Fibroblast of peridontal ligament (primary cell): ENCODE measurements at regions not wholly inside any gene's neighbourhood (a gene's known extent, or its start where the extent isn't known, plus 50 kb on each side); places are given as distances from the start of the nearest gene placed in this dataset.

Experiments
- DNase-seq: peaks from one replicate; pipeline ENCODE4 v3.0.0-alpha.2; 2010; ENCODE audit errors: extremely low read depth

DNA sequence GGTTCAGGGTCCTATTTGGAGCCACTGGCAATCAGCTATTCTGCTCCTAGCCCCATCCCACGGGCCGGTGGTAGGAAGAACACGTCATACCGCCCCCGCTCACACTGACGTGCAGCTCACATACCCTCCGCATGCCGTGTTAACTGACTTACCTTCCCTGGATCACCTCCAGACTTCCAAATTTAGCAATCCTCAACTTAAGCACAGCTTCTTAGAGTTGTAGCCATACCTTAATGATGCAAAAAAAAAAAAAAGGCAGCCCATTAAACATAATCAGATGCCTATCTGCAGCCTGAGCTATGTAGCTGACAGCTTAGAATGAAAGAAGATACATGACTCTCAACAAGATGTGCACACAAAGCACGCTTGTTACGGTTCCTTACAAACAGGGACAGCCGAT, 93.0 kb downstream of the IRX2 start:
- DNase-seq, result no peak

DNA sequence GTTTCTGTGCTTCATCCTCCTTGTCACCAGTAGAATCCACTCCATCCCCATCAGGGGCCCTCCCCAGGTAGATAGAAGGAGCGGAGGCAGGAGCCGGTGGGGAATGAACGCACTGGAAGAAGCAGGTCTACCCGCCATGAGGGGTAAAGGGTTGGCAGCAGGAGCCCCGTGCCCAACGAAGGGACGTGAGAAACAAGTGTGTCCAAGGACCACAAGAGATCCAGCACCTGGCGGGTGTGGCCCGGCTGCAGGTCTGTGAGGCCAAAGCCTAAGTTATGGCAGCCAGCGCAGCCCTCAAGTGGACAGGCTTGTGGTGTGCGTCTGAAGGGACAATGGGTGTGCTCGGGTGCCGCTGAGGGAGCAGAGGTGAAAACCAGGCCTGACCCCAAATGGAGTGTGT, 94.3 kb downstream of the IRX2 start:
- no peak for DNase-seq

DNA sequence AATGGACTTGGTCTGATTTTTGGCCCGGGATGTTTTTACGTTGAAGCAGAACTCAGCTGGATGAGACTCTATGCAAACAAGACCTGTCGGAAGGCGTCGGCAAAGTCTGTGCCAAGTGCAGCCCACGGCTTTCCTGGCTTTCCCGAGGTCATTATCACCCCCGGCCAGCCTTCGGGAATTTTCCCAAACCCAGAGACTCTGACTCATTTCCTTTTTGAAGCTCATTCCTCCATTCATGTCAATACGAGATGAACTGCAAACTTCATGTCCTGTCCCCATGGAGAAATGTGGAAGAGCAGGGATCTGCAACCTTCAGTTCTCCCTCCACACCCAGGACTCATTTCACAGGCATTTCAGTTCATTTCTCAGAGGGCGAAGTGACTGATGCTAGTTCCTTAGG, 95.3 kb downstream of the IRX2 start:
- DNase-seq, result no peak

DNA sequence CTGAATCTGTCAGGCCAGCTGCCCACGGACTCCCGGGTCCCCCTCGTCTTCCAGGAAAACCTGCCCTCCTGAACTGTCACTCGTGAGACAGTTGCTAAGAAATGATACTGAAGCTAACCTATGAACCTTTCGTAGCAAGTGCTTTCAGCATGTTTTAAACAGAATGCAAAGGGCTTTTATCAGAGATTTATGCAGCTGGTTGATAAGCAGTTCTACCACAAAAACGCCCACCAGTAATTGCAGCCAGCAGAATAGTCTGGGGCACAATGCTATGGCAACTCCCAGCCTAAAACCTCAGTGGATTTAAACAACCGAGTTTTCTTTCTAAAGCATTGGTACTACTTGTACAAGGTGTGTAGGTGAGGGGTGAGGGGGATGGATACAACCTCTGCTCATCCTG, 97.5 kb downstream of the IRX2 start:
- DNase-seq, result no peak

DNA sequence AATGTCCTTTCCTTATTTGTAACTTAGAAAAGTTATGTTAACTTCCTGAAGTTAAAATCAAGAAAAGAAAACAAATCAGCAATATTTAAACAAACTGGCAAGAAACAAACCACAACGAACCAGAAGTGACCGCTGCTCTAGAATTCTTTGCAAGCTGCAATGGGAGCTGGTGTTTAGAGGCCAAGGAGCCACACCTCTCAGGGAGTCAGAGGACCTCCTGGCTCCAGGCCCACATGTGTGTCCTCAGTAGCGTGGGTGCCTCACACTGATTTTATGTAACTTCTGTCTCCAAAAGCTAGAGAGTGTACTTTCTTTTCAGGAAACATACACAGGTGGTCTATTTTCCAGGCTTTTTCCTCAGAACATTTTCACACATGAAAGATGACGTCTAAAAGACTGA, 100.4 kb downstream of the IRX2 start:
- DNase-seq, result no peak

DNA sequence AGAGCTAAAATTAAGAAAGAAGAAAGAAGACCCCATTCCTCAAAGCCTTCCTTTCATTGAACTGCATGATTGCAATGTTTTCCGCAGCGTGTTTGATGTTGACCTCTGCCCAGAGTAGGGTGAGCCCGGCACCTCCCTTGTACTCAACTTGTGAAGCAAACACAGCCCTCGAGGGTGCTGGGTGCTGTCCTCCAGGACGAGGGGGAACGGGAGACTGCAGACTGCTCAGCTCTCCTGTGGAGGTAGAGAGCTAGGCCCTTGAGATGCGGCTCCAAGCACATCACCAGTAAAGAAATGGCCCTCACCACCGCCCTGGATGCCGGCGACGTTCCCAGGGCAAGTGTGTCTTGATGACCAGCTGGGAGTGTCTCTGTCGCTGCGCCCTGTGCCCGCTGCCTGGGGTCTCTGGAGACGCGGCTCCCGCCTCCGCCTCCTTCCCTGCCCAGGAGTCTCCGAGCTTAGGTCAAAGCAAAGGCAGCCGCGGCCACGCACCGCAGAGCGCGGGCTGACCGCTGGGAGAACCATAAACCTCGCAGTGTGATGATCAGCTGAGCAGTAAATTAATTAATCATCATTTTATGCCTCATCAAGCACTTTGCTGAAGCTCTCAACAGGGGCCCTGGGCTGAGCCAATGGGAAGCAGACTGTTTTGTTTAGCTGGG, 108.7 kb downstream of the IRX2 start:
- no peak for DNase-seq

DNA sequence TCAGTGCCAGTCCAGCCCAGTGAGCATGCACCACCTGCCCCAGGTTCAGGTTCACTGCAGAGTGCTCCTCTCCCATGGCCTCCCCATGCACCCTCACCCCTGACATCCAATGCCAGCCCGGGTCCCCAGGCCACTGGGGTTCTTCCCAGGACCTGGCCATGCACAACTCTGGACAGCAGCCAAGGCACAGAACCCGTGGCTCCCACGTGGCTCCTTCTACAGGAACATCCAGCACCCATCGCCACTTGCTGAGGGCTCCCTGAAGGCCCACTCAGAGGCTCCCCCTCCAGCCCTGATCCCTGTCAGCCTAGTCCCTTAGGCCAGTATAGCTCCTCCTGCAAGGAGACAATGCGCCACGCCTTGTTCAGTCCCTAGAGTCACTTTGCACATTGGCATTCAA, 110.8 kb downstream of the IRX2 start:
- DNase-seq, result no peak

DNA sequence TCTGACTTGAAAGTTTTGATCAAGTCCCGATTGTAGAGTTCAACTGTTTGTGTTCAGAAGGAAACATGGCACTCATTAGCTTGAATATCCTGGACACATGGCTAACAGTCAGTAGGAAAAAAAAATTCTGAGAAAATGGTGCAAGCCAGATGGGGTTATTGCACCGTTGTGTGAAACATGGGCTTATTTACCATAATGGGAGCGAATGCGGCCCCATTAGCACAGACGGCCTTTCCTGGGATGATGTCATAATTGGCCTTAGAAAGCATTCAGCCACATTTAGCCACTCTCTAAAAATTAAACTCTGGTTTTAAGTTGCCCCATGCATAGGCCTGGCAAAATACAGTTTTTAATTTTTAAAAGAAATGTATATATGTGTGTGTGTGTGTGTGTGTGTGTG, 112.1 kb downstream of the IRX2 start:
- DNase-seq, result no peak

DNA sequence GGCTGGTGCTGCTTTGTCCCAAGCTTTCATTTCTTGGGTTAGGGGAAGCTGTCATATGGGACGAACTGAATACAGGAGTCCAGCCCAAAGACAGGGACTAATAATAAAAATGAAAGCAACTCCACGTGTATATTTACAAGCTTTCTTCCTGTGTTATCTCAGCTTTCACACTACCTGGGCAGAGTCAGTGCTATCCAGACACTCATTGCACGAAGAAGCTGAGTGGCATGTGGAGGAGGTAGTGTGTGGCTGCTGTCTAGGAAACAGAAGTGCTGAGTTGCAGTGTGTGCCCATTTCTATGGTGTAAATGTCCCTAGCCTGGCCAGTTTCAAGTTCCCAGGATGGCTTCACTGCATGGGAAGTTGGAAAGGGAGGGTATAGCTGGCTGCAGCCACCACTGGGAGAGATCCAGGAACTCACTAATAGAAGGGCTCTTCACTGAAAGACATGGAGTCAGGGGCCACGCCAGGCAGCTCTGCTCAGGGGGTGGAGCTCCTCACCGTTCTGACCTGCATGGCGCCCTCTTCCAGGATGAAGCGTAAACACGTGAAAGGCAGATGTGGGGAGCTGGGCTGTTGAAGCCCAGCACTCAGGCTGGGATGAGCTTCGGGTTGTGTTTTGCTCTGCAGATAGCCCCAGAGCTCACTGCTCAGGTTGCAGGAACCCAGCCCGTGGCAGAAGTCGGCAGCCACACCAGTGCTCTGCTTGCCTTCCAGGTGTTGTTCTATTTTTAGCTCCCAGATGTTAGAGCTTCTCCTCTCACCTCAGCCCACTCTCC, 116.9 kb downstream of the IRX2 start:
- no peak for DNase-seq

DNA sequence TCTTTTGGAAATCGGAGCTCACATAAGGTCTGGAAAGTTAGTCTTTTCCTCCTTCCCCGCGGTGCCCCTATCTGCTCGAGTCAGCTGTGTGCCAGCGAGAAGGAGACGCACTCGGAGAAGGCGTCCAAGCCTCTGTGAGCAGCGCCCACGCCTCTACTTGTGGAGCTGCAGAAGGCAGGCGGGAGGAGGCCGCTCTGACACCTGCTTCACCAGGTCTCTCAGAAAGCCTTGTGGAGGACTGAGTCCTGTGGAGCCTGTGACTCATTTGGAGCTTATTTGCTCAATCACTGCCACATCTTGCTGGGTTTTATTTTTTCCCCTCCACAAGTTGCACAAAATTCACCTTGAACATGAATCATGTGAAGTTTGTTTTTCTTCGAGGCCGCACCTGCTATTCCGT, 117.5 kb downstream of the IRX2 start:
- DNase-seq, result no peak

DNA sequence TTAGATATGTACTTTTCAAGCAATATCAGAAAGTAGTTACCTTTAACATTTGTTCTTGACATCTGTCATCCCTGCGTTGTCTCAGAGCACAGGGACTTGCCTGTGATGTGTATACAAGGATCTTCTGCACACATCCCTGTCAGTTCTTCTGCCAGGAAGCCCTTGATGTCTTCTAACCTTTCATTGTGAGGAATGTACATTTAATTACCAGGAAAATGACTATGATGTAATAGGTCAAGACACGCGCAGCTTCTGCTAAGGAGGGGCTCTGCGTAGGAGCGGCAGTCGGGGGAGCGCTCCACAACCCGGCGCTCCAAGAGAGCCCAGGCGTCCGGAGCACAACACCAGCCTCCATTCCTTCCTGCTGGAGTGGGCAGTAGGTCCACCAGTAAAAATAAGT, 119.7 kb downstream of the IRX2 start:
- DNase-seq, result no peak

DNA sequence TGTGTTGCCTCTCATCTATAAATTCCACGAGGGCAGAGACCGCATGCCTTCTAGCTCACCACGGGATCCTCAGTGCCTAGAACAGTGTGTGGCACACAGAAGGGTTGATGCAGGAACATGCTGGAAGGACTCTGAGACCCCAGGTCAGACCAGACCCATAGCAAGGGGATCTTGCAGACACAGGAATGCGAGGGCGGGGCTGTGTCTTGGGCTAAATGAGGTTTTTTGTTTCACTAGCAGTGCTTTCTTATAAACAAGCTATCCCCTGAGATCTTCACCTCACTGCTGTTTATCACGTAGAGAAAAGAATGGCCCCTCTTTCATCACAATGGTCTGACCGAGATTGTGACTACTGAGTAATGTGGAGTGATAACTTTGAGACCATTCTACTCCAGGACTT, 122.4 kb downstream of the IRX2 start:
- DNase-seq, result no peak

DNA sequence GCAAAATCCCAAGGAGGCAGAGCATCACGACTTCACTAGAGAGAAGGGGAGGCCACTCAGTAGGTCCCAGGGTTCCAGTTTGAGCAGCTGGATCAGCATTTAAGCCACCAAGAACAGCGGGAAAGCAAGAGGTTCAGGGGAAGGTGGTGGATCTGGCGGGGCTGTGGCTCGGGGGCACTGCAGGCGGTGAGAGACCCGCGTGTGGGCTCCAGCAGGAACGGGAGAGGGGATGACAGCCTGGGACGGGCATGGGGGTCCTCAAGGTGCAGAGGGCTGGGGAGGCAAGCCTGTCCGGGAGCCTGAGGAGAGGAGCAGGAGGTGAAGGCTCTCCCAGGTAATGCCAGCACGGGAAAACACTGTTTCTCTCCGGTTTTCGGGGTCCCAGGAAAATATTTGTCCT, 123.6 kb downstream of the IRX2 start:
- DNase-seq, result no peak

DNA sequence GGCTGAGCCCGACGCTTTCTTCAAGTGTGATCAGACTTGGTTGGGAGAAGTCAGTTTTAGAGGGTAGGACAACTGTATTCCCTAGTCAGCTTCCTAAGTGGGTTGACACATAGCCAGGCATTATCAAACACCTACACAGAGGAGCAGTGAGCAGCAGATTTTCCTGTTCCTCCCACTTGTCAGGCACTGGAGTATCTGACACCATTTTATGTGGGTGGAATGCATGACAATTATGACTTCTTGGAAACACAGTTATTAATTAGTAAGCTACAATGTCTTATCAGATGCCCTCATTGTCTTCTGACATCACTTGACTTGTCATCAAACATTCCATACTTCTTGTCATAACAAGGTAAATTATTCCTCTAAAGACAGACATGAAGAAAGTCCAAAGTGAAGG, 124.9 kb downstream of the IRX2 start:
- no peak for DNase-seq

DNA sequence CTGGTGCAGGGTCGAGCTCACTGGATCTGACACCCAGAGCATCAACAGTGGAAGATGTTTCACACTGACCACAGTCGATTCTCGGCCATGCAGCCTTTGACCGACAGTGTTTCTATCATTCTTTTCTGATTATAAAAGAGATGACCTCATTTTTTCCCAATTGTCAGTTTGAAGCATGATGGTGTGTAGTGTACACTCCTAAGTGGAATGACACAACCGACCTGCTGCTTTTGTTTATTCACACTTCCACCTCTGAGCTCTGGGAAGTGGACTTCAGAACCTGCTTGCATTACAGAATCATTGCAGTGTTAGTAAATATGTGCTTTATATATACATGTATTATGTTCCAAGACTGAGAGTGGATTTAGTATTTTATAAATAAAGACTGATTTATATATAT, 128.6 kb downstream of the IRX2 start:
- no peak for DNase-seq

DNA sequence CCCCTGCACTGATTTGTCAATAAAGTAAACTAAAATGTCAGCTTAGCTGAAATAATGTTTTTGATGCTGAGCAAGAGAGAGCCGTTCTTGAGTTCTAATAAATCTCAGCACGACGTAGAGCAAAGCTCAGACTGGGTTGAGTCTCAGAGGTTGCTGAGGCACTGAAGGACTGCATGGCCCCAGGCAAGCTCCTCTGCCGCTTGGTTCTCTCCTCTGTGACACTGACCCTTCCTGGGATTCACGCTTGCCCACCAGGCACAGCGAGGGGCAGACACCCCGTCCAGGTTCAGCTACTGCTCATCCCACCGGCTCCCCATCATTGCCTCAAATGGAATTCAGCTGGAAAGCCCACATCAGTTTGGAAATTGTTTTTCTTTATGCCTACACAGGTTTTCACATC, 129.8 kb downstream of the IRX2 start:
- DNase-seq, result no peak

DNA sequence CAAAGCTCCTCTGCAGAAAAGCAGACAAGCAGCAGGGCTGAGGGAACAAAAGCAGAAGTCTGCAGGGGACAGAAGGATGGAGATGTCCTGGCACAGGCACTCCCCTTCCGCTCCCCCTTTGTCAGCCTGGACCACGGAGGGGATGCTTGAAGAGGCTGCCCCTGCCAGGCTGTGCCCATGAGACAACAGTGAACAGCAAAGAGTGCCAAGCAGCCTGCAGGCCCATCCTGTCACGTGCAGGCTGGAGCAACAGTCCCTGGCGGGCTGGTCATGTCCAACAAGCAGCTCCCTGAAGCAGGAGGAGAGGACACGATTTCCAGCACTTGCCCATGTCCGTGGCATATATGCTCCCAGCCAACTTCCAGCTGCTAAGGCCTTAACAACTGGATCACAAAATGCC, 132.3 kb downstream of the IRX2 start:
- no peak for DNase-seq

DNA sequence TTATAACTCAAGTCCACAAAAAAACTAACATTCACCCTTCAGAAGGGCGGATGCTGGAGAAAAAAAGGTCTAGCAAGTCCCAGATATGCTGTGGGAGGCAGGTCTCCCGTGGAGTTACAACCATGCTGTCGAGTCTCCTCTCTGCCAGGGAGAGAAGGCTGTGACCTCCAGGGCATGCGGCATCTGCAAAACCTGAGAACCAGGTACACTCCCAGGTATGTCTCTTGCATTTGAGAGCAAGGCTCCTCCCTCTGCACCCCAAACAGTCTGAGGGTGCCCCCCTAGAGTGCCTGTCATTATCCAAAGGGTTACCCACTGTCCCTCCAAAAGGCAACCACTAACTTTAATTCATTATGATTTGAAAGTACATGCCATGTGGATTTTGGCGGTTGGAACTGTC, 134.0 kb downstream of the IRX2 start:
- no peak for DNase-seq

DNA sequence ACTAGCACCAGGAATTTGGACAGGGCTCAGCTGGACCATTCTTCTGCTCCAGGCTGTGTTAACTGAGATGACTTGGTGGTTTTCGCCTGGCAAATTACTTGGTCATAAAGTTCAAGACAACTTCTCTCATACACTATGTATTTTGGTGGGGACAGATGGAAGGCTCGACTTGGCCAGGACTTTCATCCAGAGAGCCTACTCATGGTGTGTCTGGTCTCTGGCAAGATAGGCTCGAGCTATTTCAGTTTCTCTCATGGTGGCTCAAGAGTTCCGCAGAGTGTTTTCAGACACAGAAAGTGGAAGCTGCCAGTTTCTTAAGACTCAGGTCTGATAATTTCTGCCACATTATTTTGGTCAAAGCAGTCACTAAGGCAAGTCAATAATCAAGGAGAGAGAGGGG, 135.6 kb downstream of the IRX2 start:
- no peak for DNase-seq

DNA sequence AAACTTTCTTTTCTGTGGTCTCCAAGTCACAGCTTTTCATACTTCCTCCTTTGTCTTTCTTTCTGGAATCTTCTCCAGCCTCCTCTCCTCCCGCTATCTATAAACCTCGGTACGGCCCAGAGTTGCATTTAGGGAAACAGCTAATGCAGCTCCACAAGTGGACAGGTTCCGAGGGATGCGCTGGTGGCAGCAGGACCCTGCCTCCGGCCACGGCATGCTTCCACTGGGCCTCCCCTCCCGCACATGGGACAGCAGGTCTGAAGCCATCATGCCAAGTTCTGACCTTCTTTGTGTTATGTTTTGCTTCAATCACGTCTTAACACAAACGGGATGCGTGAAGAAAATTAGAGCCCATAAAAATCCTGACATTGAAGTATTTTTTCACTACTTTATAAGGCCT, 136.9 kb downstream of the IRX2 start:
- DNase-seq, result no peak

DNA sequence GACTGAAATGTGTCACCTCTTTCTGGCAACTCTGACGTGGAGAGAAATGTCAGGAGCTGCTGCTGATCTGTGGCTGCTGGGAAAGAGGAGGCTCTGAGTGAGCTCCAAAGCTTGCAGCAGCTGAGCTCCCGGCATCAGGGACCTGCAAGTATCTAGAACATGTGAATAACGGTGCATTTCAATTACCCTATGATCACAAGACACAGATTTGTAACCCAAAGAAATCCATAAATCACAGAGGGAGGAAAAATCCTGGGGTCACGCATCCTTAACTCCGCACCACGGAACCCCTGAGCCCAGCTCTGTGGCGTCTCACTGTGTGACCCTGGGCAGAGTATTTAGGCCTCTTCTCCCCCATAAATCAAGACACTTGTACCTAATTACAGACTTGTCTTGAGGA, 139.8 kb downstream of the IRX2 start:
- no peak for DNase-seq

DNA sequence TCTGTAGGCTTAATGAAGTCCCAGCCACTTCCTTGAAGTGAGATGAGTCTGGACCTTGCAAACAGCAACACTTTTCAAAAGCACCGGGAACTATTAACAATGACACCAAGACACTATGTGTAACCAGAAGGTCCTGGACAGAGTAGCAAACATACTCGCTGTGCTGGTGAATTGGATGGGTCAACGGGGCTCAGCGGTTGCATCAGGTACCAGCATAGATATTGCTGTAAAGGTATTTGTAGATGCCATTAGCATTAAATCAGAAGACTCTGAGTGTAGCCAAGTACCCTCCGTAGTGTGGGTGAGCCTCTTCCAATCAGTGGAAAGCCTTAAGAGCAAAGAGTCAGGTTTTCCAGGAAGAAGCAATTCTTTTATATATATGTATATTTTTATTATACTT, 140.5 kb downstream of the IRX2 start:
- no peak for DNase-seq

DNA sequence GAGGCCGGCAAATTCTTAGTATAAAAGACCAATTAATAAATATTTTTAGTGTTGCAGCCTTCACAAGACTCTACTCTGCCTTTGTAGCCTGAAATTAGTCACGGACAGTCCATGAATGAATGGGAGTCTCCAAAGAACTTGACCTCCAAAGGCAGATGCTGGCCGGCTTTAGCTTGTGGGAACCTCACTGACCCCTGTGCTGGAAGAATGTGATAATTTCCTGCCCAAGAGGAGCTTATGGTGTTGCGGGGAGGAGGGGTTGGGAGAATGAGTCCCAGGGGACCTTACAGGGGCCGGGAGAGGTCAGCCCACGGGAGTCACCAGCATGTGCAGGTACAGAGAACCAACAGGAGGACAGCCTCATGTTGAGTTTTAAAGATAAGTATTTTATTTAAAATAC, 143.1 kb downstream of the IRX2 start:
- DNase-seq, result no peak

DNA sequence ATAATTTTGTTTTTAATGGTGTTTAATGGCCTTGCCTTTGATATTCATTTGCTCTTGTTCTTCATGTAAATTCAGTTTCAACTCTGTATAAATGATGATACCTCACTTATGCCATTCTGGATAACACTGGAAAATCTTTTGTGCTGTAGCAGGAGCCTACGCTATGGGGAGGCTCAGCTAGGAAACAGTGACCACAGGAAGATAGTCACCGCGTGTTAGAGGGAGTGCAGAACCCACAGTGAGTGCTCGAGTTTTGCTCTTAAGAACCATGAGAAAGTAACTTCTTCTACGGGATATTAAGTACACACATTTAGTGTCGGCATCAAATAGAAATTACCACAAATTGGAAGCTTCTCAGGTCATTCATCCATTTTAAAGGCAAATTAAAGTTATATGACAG, 143.9 kb downstream of the IRX2 start:
- DNase-seq, result no peak
